Peyer's patch (tissue), 4 donors: ENCODE measurements at regions not wholly inside any gene's neighbourhood (a gene's known extent, or its start where the extent isn't known, plus 50 kb on each side); places are given as distances from the start of the nearest gene placed in this dataset.

Experiments
- DNase-seq, 3 donors: peaks; one replicate each; pipeline ENCODE4 v3.0.0-alpha.2; 2017 to 2019
- H3K27ac ChIP-seq, 4 donors: fragments of 200-600 bp; sonication (generic); one replicate each; pipeline ENCODE4 v1.5.1; 2016 to 2019
- H3K27me3 ChIP-seq, 2 donors: fragments of 200-600 bp; sonication (generic); one replicate each; pipeline ENCODE4 v1.5.1; 2019
- H3K36me3 ChIP-seq, 3 donors: fragments of 200-600 bp; sonication (generic); one replicate each; pipeline ENCODE4 v1.5.1; 2016 to 2019
- H3K4me1 ChIP-seq, 4 donors: fragments of 200-600 bp; sonication (generic); one replicate each; pipeline ENCODE4 v1.5.1; 2016 to 2019
- H3K4me3 ChIP-seq, 4 donors: fragments of 200-600 bp; sonication (generic); 1 replicate in 3 of 4; 2 replicates in 1 of 4; pipeline ENCODE4 v1.5.1; 2016 to 2019; ENCODE audit warnings: mild to moderate bottlenecking in 1 of 4
- H3K9me3 ChIP-seq, 4 donors: fragments of 200-600 bp; sonication (generic); one replicate each; pipeline ENCODE4 v1.5.1; 2016 to 2019; ENCODE audit warnings: mild to moderate bottlenecking in 1 of 4
- CTCF ChIP-seq, 6 experiments: fragments of 450-650 bp in 4 of 6; fragments of 200-600 bp in 2 of 6; sonication (generic) in 1 of 6; IDR thresholded peaks; one replicate each; pipeline ENCODE4 v1.5.1; 2017 to 2019; ENCODE audit warnings: antibody characterized with exemption in 6 of 6, mild to moderate bottlenecking in 3 of 6, moderate library complexity in 1 of 6
- POLR2A ChIP-seq, 2 donors: fragments of 450-650 bp; IDR thresholded peaks; one replicate each; pipeline ENCODE4 v1.5.1; 2017; ENCODE audit warnings: antibody characterized with exemption in 2 of 2, mild to moderate bottlenecking in 2 of 2, moderate library complexity in 2 of 2

GRCh38 chr13:80740071-80740470 lies 399.1 kb upstream of the SPRY2 start:
- H3K27ac ChIP-seq = no peak overlapping the region
- H3K4me1 ChIP-seq = no peaks in the 10 kb centered on the region
- H3K4me3 ChIP-seq = no peak overlapping the region
- DNase-seq = no peak
- no peaks in the 10 kb centered on the region for H3K36me3 ChIP-seq
- no peaks in the 10 kb centered on the region for H3K27me3 ChIP-seq
- TF ChIP-seq CTCF (IDR thresholded peaks at IDR 0.05) = no peak
- no peak for TF ChIP-seq POLR2A (IDR thresholded peaks at IDR 0.05)
- no peaks in the 10 kb centered on the region for H3K9me3 ChIP-seq

- no peak for DNase-seq
These were observed 396.6 kb upstream of the SPRY2 start for GRCh38 chr13:80737513-80737912.

GRCh38 chr13:80727321-80727975 lies 386.5 kb upstream of the SPRY2 start:
- TF ChIP-seq POLR2A (IDR thresholded peaks at IDR 0.05) = no peak
- Histone ChIP-seq H3K27ac (no peak overlapping the region), H3K4me3 (no peak overlapping the region), H3K27me3 (no peaks in the 10 kb centered on the region), H3K9me3 (peaks cover 0 to 3% (median 0%) of the 10 kb centered on the region in 4 donors), H3K4me1 (no peaks in the 10 kb centered on the region), H3K36me3 (no peaks in the 10 kb centered on the region)
- DNase-seq = no peak

More at GRCh38 chr13:80737513-80737912, 396.6 kb upstream of the SPRY2 start:
- Histone ChIP-seq H3K27me3 (no peaks in the 10 kb centered on the region), H3K4me1 (no peaks in the 10 kb centered on the region), H3K9me3 (no peaks in the 10 kb centered on the region), H3K4me3 (no peak overlapping the region), H3K36me3 (no peaks in the 10 kb centered on the region), H3K27ac (no peak overlapping the region)
- TF ChIP-seq POLR2A (IDR thresholded peaks at IDR 0.05) (no peak), CTCF (IDR thresholded peaks at IDR 0.05) (no peak)

GRCh38 chr13:80726868-80727267 lies 385.9 kb upstream of the SPRY2 start:
- TF ChIP-seq CTCF (IDR thresholded peaks at IDR 0.05) (no peak), POLR2A (IDR thresholded peaks at IDR 0.05) (no peak)
- Histone ChIP-seq H3K9me3 (peaks cover 0 to 3% (median 0%) of the 10 kb centered on the region in 4 donors), H3K27me3 (no peaks in the 10 kb centered on the region), H3K4me1 (no peaks in the 10 kb centered on the region), H3K4me3 (no peak overlapping the region), H3K36me3 (no peaks in the 10 kb centered on the region), H3K27ac (no peak overlapping the region)
- no peak for DNase-seq

GRCh38 chr13:80721689-80722088 lies 380.8 kb upstream of the SPRY2 start:
- DNase-seq = no peak
- Histone ChIP-seq H3K4me3 (no peak overlapping the region), H3K27ac (no peak overlapping the region), H3K4me1 (no peaks in the 10 kb centered on the region), H3K27me3 (no peaks in the 10 kb centered on the region), H3K9me3 (no peaks in the 10 kb centered on the region), H3K36me3 (no peaks in the 10 kb centered on the region)
- TF ChIP-seq POLR2A (IDR thresholded peaks at IDR 0.05) (no peak), CTCF (IDR thresholded peaks at IDR 0.05) (no peak)

GRCh38 chr13:80718970-80719369 lies 378.0 kb upstream of the SPRY2 start:
- H3K4me1 ChIP-seq = no peaks in the 10 kb centered on the region
- no peak overlapping the region for H3K27ac ChIP-seq
- no peak for DNase-seq
- H3K4me3 ChIP-seq = no peak overlapping the region
- no peaks in the 10 kb centered on the region for H3K36me3 ChIP-seq
- H3K27me3 ChIP-seq = no peaks in the 10 kb centered on the region
- TF ChIP-seq CTCF (IDR thresholded peaks at IDR 0.05) = no peak
- no peak for TF ChIP-seq POLR2A (IDR thresholded peaks at IDR 0.05)
- no peaks in the 10 kb centered on the region for H3K9me3 ChIP-seq
